ENCODE measurements at regions not wholly inside any gene's neighbourhood (a gene's known extent, or its start where the extent isn't known, plus 50 kb on each side); places are given as distances from the start of the nearest gene placed in this dataset.
"Not testable (repeated sequence)": the region's sequence is repeated elsewhere in the genome, so short reads cannot be mapped to it uniquely, and the experiment has no call there.

GRCh38 chr10:33588974-33589600, 254.6 kb upstream of the NRP1 start:
- H2AFZ ChIP-seq (ENCODE audit: insufficient read depth, low read depth, low read length, poor library complexity, severe bottlenecking), result no peak overlapping the region
- DNase-seq, result no peak
- intact Hi-C loops (cut with micrococcal nuclease), result no loop called here
- peaks cover 12% of the 10 kb centered on the region for H3K9me3 Mint-ChIP-seq (ENCODE audit: insufficient read depth)
- WGBS (ENCODE audit: insufficient coverage), result 100% methylated on average over 3 of the region's 5 CpGs
- no peak for TF ChIP-seq CTCF (IDR thresholded peaks at IDR 0.05)
- TF ChIP-seq EZH2 (IDR thresholded peaks at IDR 0.05; ENCODE audit: borderline replicate concordance, insufficient read depth, low read depth, low read length, poor library complexity, severe bottlenecking), result no peak
- H3K4me1 Mint-ChIP-seq, result no peaks in the 10 kb centered on the region
- no peaks in the 10 kb centered on the region for H3K27me3 Mint-ChIP-seq
- H3K9me3 ChIP-seq (ENCODE audit: control extremely low read depth in 1 of 3, control insufficient read depth in 2 of 3, insufficient read depth in 1 of 3, low read length in 2 of 3), result peaks cover 0 to 6% (median 0%) of the 10 kb centered on the region in 3 donors
- H3K27ac Mint-ChIP-seq, result no peak overlapping the region
- POLR2A ChIA-PET, result no interaction called here
- H3K27me3 ChIP-seq (replicated peaks in 1 of 4; ENCODE audit: control extremely low read depth in 1 of 4, control insufficient read depth in 3 of 4, insufficient read depth in 4 of 4, low read length in 3 of 4), result no peaks in the 10 kb centered on the region
- no peak overlapping the region for H3K27ac ChIP-seq (ENCODE audit: low read length in 2 of 2)
- no peaks in the 10 kb centered on the region for H3K4me1 ChIP-seq (ENCODE audit: control insufficient read depth in 2 of 2, insufficient read depth in 2 of 2, low read length in 2 of 2)
- H3K4me3 Mint-ChIP-seq, result no peak overlapping the region
- ATAC-seq (ENCODE audit: low read depth), result no peak
- H3K9ac ChIP-seq (ENCODE audit: low read length), result no peak overlapping the region
- no peaks in the 10 kb centered on the region for H3K36me3 ChIP-seq (replicated peaks in 1 of 2; ENCODE audit: control extremely low read depth in 1 of 2, control insufficient read depth in 1 of 2, extremely low read depth in 1 of 2, insufficient read depth in 2 of 2, low read length in 1 of 2)
- H3K4me3 ChIP-seq (ENCODE audit: control extremely low read depth in 1 of 5, extremely low read depth in 1 of 5, insufficient read depth in 1 of 5, low read depth in 2 of 5, low read length in 4 of 5), result no peak overlapping the region
- H4K20me1 ChIP-seq (ENCODE audit: control insufficient read depth, insufficient read depth, low read length, poor library complexity, severe bottlenecking), result no peaks in the 10 kb centered on the region
- H3K79me2 ChIP-seq (ENCODE audit: control insufficient read depth, insufficient read depth, low read length), result no peaks in the 10 kb centered on the region
- H3K4me2 ChIP-seq (replicated peaks; ENCODE audit: low read depth, low read length, poor library complexity, severe bottlenecking), result no peak overlapping the region
- CTCF ChIA-PET, result no interaction called here

GRCh38 chr10:33584596-33584995, 250.1 kb upstream of the NRP1 start:
- CTCF ChIA-PET; H3K36me3 ChIP-seq (replicated peaks in 1 of 2; ENCODE audit: control extremely low read depth in 1 of 2, control insufficient read depth in 1 of 2, extremely low read depth in 1 of 2, insufficient read depth in 2 of 2, low read length in 1 of 2); H3K27ac Mint-ChIP-seq; DNase-seq; H3K4me3 ChIP-seq (ENCODE audit: control extremely low read depth in 1 of 5, extremely low read depth in 1 of 5, insufficient read depth in 1 of 5, low read depth in 2 of 5, low read length in 4 of 5); intact Hi-C loops (cut with micrococcal nuclease); H3K27me3 ChIP-seq (replicated peaks in 1 of 4; ENCODE audit: control extremely low read depth in 1 of 4, control insufficient read depth in 3 of 4, insufficient read depth in 4 of 4, low read length in 3 of 4); POLR2A ChIA-PET; H3K27me3 Mint-ChIP-seq; H3K4me3 Mint-ChIP-seq; H3K4me1 ChIP-seq (ENCODE audit: control insufficient read depth in 2 of 2, insufficient read depth in 2 of 2, low read length in 2 of 2); H3K4me2 ChIP-seq (replicated peaks; ENCODE audit: low read depth, low read length, poor library complexity, severe bottlenecking); ATAC-seq (ENCODE audit: low read depth); H3K79me2 ChIP-seq (ENCODE audit: control insufficient read depth, insufficient read depth, low read length); H2AFZ ChIP-seq (ENCODE audit: insufficient read depth, low read depth, low read length, poor library complexity, severe bottlenecking); H3K9me3 Mint-ChIP-seq (ENCODE audit: insufficient read depth); H3K4me1 Mint-ChIP-seq; H3K27ac ChIP-seq (ENCODE audit: low read length in 2 of 2); H4K20me1 ChIP-seq (ENCODE audit: control insufficient read depth, insufficient read depth, low read length, poor library complexity, severe bottlenecking); H3K9ac ChIP-seq (ENCODE audit: low read length): not testable (repeated sequence)
- WGBS (ENCODE audit: insufficient coverage), result 77% methylated on average over 3 of the region's 3 CpGs
- peaks cover 0 to 14% (median 0%) of the 10 kb centered on the region in 3 donors for H3K9me3 ChIP-seq (ENCODE audit: control extremely low read depth in 1 of 3, control insufficient read depth in 2 of 3, insufficient read depth in 1 of 3, low read length in 2 of 3)

Measured in B cell (primary cell).